Endothelial cell of umbilical vein (primary cell): ENCODE measurements at regions not wholly inside any gene's neighbourhood (a gene's known extent, or its start where the extent isn't known, plus 50 kb on each side); places are given as distances from the start of the nearest gene placed in this dataset.

Source experiments
- CTCF ChIP-seq, 2 donors: IDR thresholded peaks; 1 replicate in 1 of 2; 2 replicates in 1 of 2; pipeline ENCODE4 v1.5.1; 2011; ENCODE audit warnings: low read length in 2 of 2, mild to moderate bottlenecking in 2 of 2, moderate library complexity in 2 of 2, control low read depth in 1 of 2, inconsistent platforms in 1 of 2, low read depth in 1 of 2; ENCODE audit not compliant: insufficient read depth in 1 of 2; ENCODE audit errors: extremely low read depth in 1 of 2
- JUN ChIP-seq: IDR thresholded peaks from 2 replicates; pipeline ENCODE4 v1.6.1; 2011; ENCODE audit warnings: borderline replicate concordance, low read depth; ENCODE audit not compliant: insufficient read length, insufficient read depth
- POLR2A ChIP-seq: IDR thresholded peaks from 2 replicates; pipeline ENCODE4 v1.6.1; 2012; ENCODE audit warnings: low read depth, mild to moderate bottlenecking, control low read depth, low read length

GRCh38 chr2:777051-777450, 99.8 kb upstream of the TMEM18 start:
- TF ChIP-seq CTCF (IDR thresholded peaks at IDR 0.05; ENCODE audit: extremely low read depth in 1 of 2, insufficient read depth in 1 of 2, low read depth in 1 of 2, low read length in 2 of 2) (no peak), JUN (no peak), POLR2A (no peak)
